Dendritic cell treated with granulocyte-macrophage colony-stimulating factor and Interleukin-4, amounts not matched to agents 40 ng/mL and 50 ng/mL, for 4 days (primary cell): ENCODE measurements at regions not wholly inside any gene's neighbourhood (a gene's known extent, or its start where the extent isn't known, plus 50 kb on each side); places are given as distances from the start of the nearest gene placed in this dataset.

Experiments
- H3K27ac Mint-ChIP-seq: one replicate; pipeline ENCODE4 v1.8.0; 2022; ENCODE audit warnings: mild to moderate bottlenecking, mixed read lengths
- H3K27me3 Mint-ChIP-seq: one replicate; pipeline ENCODE4 v1.8.0; 2022; ENCODE audit warnings: mild to moderate bottlenecking, mixed read lengths
- H3K36me3 Mint-ChIP-seq: one replicate; pipeline ENCODE4 v1.8.0; 2022; ENCODE audit warnings: low read depth, mixed read lengths
- H3K4me1 Mint-ChIP-seq: one replicate; pipeline ENCODE4 v1.8.0; 2022; ENCODE audit warnings: low read depth, mixed read lengths
- H3K4me3 Mint-ChIP-seq: one replicate; pipeline ENCODE4 v1.8.0; 2022; ENCODE audit warnings: mild to moderate bottlenecking, moderate library complexity, mixed read lengths
- H3K9me3 Mint-ChIP-seq: one replicate; pipeline ENCODE4 v1.8.0; 2022; ENCODE audit warnings: mixed read lengths
- intact Hi-C: fragments of 100-400 bp; cut with micrococcal nuclease; formaldehyde crosslinking; loops from one replicate; pipeline ENCODE4 v1.15.0; 2022

DNA sequence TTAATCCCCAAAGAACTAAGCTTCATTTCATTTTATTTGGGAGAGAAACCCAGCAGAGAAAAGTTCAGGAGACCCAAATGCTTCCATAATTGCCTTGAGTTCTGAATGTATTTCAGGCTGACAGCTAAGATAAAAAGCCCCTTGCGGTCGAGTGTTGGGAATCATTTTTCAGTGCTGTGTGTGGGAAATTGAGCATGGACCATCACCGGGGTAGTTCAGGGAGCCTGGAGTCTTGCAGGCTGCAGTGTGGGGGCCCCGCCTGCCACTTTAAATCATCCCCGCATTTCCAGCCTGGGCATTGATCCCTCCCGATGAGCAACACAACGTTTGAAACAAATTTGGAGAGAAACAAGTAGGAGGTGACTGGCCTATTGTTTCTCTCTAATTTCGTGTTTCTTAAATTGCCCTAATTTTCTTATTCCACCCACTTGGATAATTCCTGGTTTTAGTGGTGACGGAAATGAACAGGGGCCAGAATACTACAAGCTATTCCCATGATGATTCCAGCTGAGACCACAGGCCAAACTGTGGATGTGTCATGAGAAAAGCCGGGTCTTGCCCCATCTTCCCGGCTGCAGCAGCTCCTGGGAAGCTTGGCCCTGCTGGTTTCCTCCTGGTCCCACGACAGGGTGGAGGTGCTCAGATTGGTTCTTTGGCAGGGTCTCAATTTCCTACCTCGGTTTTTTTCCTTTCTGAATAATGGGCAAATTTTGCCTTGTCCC, 75.1 kb downstream of the FOXL1 start:
- H3K27me3 Mint-ChIP-seq, result peaks cover 2% of the 10 kb centered on the region
- no peaks in the 10 kb centered on the region for H3K4me1 Mint-ChIP-seq
- no peaks in the 10 kb centered on the region for H3K9me3 Mint-ChIP-seq
- intact Hi-C loops, result no loop called here
- H3K27ac Mint-ChIP-seq, result no peak overlapping the region
- no peaks in the 10 kb centered on the region for H3K36me3 Mint-ChIP-seq
- no peak overlapping the region for H3K4me3 Mint-ChIP-seq

DNA sequence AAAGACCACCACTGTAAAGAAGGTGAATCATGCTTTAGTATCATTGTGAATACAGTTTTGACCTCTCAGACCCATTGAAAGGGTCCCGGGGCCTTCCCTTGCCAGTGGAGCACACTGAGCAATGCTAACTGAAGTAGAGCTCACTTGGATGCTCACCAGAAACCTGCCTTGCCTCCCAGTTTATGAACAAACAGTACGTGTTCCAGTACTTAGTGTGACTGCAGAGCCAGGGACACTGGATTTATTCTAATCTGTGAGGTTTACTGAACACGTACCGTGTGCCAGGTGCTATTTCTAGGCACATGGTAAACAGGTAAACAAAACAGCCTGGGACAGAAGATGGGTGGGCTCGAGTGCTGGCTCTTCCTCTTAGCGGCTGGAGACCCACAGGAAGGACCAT, 79.6 kb downstream of the FOXL1 start:
- Mint-ChIP-seq H3K4me3 (no peak overlapping the region), H3K27me3 (peaks cover 3% of the 10 kb centered on the region), H3K9me3 (no peaks in the 10 kb centered on the region)

DNA sequence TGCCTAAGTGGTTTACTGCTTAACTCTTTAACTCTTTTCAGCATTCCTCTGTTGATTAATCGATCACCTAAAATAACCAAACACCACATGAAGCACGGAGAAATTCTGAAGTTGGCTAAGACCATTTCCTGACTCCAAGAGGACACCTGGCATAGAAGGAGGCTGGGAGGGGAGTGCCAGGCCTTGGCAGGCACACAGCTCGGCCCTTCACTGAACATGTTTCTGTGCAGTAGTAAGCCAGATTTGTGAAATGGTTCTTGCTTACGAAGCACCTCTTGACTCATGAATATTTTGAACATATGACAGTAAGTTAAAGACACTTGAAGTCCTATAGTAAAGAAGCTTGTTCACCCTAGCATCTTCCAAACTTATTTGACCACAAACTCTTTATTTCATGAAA, 82.3 kb downstream of the FOXL1 start:
- peaks cover 3% of the 10 kb centered on the region for H3K27me3 Mint-ChIP-seq

More for the DNA sequence above, 79.6 kb downstream of the FOXL1 start:
- no peak overlapping the region for H3K27ac Mint-ChIP-seq
- intact Hi-C loops, result no loop called here
- H3K4me1 Mint-ChIP-seq, result no peaks in the 10 kb centered on the region
- H3K36me3 Mint-ChIP-seq, result no peaks in the 10 kb centered on the region

DNA sequence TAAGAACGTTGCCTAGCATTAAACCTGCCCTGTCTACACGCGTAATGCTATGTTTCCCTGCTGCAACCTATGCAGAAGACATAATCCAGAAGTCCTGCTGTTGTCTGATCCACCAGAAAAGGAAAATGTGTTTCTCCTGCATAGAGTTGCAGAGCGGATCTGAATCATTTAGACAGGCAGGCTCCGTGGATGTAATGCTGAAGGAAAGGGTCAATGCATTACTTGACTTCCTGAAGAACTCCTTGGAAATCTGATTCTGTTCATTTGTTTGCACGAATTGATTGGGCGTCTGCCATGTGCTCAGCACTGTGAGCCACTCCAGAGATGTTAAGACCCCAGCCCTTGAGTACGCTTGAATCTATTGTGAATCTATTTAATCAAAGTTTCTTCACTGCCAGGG, 83.4 kb downstream of the FOXL1 start:
- Mint-ChIP-seq H3K27ac (no peak overlapping the region), H3K4me1 (peaks cover 8% of the 10 kb centered on the region), H3K36me3 (no peaks in the 10 kb centered on the region), H3K9me3 (no peaks in the 10 kb centered on the region), H3K27me3 (peaks cover 5% of the 10 kb centered on the region), H3K4me3 (no peak overlapping the region)
- intact Hi-C loops, result no loop called here

More for the DNA sequence above, 82.3 kb downstream of the FOXL1 start:
- Mint-ChIP-seq H3K36me3 (no peaks in the 10 kb centered on the region), H3K27ac (no peak overlapping the region), H3K4me1 (peaks cover 8% of the 10 kb centered on the region), H3K4me3 (no peak overlapping the region), H3K9me3 (no peaks in the 10 kb centered on the region)
- intact Hi-C loops, result no loop called here

DNA sequence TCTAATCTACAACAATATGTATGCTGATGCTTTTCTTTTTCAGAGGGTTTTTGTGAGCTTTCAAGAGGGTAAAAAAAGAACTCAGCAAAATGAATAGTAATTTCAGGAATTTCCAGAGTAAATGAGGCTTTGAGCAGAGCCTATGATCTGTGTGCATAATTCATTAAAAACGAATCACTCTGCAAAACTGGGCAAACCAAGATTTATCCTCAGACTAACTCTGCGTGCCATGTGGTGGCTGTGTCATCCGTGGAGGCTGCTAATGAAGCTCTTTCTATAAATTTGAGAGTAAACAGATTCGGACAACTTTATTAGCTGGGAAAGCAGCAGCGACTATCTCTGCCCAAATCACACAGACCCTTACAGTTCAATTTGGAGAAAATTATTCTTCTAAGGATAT, 83.8 kb downstream of the FOXL1 start:
- H3K9me3 Mint-ChIP-seq, result no peaks in the 10 kb centered on the region
- intact Hi-C loops, result no loop called here
- no peak overlapping the region for H3K27ac Mint-ChIP-seq
- H3K4me3 Mint-ChIP-seq, result no peak overlapping the region
- peaks cover 5% of the 10 kb centered on the region for H3K27me3 Mint-ChIP-seq
- H3K36me3 Mint-ChIP-seq, result no peaks in the 10 kb centered on the region
- H3K4me1 Mint-ChIP-seq, result peaks cover 8% of the 10 kb centered on the region

DNA sequence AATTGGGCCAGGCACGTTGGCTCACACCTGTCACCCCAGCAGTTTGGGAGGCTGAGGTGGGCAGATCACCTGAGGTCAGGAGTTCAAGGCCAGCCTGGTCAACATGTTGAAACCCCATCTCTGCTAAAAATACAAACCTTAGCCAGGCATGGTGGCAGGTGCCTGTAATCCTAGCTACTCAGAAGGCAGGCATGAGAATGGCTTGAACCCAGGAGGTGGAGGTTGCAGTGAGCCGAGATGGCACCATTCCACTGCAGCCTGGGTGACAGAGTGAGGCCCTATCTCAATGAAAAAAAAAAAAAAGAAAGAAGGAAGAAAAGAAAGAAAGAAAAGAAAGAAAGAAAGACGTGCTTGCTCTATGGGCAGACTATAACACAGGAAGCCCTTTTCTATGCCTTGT, 84.4 kb downstream of the FOXL1 start:
- Mint-ChIP-seq H3K9me3 (no peaks in the 10 kb centered on the region), H3K4me1 (peaks cover 8% of the 10 kb centered on the region), H3K4me3 (no peak overlapping the region), H3K27me3 (peaks cover 7% of the 10 kb centered on the region), H3K36me3 (no peaks in the 10 kb centered on the region), H3K27ac (no peak overlapping the region)
- intact Hi-C loops, result no loop called here

DNA sequence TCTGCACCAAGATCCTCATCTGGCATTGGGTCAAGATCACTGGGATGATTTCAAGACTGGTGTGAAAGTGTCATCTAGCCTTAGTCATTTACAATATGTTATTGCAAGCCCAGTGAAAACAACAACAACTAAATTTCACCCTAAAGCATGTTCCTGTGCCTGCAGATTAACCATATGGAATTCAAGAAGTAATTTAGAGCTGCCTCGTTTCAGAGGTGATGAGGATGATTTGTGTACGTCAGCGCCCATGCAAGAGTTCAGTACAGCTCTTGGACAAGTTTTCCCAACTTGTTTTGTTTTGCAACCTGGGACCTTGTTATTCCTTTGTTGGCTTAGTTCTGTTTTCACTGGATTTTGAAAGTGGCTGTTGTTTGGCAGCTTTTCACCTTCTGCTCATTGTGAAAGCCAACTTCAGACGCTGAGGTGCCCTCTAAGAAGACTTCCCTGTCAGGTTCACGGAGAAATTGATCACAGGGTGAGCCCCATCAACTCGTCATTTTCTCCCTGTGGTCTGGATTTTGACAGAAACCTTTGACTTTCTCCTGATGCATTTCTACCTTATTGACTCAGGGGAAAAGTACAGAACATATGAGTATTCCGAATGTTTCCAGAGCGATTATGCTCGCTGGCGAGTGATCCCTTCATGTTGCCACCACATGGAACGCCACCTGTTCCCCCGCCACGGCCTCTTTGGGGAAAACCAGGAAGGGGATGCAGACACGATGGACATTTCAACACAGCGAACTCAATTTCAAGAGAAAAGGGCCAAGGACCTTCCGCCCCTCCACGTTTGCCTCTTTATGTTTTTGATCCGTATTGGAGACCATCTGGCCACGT, 85.6 kb downstream of the FOXL1 start:
- H3K4me1 Mint-ChIP-seq, result peaks cover 8% of the 10 kb centered on the region
- no peaks in the 10 kb centered on the region for H3K9me3 Mint-ChIP-seq
- no peak overlapping the region for H3K27ac Mint-ChIP-seq
- peaks cover 6% of the 10 kb centered on the region for H3K27me3 Mint-ChIP-seq
- intact Hi-C loops, result no loop called here
- H3K4me3 Mint-ChIP-seq, result no peak overlapping the region
- H3K36me3 Mint-ChIP-seq, result no peaks in the 10 kb centered on the region

DNA sequence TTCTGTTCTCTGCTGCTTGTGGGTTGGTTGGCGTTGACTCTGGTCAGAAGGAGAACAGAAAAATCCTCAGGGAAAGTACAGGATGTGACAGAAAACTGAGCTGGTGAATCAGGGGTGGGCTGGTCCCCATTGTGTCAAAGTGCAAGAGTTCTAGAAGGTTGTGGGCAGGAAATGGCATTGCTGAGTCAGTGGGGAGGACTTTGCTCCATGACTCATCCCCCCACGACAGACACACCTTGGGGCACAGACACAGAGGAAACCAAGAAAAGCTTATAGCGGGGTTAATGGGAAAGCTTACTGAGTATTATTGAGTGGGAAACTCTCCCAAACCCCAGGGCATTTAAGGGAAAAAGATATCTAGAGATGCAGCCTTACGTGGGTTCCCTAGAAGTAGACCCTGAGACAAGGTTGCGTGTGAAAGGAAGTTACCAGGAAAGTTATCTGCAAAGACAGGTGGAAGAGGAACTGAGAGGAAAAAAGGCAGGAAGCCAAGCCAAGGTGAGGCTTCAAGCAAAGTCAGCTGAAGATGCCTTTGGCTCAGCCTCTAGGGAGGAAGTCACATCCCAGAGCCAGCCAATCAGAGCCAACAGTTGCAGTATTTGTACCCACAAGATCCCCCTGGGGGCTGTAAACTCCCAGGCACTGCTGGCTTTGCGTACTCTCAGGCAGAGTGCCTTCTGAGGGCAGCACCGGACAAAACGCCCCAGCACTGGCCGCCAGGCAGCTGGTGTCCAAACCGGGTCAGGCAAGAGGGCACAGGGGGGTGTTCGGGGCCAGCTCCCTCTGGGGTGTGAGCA, 86.4 kb downstream of the FOXL1 start:
- no peak overlapping the region for H3K27ac Mint-ChIP-seq
- intact Hi-C loops, result no loop called here
- H3K4me3 Mint-ChIP-seq, result no peak overlapping the region
- peaks cover 7% of the 10 kb centered on the region for H3K27me3 Mint-ChIP-seq
- peaks cover 8% of the 10 kb centered on the region for H3K4me1 Mint-ChIP-seq
- H3K9me3 Mint-ChIP-seq, result no peaks in the 10 kb centered on the region
- no peaks in the 10 kb centered on the region for H3K36me3 Mint-ChIP-seq

DNA sequence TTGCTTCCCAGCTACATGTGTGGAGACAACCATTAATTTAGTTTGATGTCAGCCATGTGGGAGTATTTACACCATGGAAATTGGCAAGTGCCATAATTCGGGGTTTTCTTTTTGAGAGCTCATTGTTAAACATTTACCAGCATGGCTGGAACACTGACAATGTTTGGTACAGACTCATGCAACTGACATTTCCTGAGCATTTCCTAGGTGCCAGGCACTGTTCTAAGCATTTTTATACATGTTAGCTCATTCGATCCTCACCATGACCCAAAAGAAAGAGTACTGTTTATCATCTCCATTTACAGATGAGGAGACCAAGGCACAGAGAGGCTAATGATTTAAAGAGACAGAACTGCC, 86.9 kb downstream of the FOXL1 start:
- intact Hi-C loops, result no loop called here
- Mint-ChIP-seq H3K36me3 (no peaks in the 10 kb centered on the region), H3K4me3 (no peak overlapping the region)

DNA sequence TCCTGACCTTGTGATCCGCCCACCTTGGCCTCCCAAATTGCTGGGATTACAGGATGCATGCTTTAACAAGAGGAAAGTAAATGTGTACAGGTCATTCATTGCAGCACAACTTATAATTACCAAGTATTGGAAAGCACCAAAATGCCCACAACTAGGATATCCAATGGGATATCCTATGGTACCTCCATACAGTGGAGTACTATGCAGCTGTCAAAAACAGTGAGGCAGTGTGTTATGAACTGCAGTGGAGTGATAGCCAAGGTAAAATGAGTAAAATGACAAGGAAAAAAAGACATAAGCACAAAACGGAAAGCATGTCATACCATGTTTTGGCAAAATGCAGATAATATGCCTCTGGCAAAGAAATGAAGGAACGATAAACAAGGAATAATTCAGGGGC, 87.6 kb downstream of the FOXL1 start:
- Mint-ChIP-seq H3K27ac (no peak overlapping the region), H3K4me3 (no peak overlapping the region), H3K27me3 (peaks cover 7% of the 10 kb centered on the region), H3K9me3 (no peaks in the 10 kb centered on the region), H3K36me3 (no peaks in the 10 kb centered on the region), H3K4me1 (peaks cover 8% of the 10 kb centered on the region)
- intact Hi-C loops, result no loop called here

More for the DNA sequence above, 86.9 kb downstream of the FOXL1 start:
- Mint-ChIP-seq H3K27ac (no peak overlapping the region), H3K27me3 (peaks cover 7% of the 10 kb centered on the region), H3K9me3 (no peaks in the 10 kb centered on the region), H3K4me1 (peaks cover 8% of the 10 kb centered on the region)

DNA sequence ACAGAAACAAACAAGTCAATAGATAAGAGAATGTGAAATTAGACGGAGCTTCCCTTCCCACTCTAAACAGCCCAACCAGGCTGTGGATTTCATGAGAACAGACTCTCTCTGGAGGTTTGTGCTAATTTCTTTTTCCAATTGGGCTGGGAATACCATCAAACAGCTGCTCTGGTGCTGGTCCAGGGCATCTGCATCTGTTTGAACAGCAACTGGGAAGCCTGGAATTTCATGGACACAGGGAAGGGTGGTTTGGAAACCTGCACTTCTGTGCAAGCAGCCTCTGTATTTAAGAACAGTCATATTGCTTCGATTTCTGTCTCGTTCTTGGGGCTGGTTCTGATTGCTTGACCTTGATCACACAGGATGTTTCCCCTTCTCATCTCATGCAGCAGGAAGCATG, 88.7 kb downstream of the FOXL1 start:
- Mint-ChIP-seq H3K27ac (no peak overlapping the region), H3K9me3 (no peaks in the 10 kb centered on the region), H3K27me3 (peaks cover 7% of the 10 kb centered on the region), H3K4me1 (peaks cover 8% of the 10 kb centered on the region), H3K4me3 (no peak overlapping the region), H3K36me3 (no peaks in the 10 kb centered on the region)
- intact Hi-C loops, result no loop called here

DNA sequence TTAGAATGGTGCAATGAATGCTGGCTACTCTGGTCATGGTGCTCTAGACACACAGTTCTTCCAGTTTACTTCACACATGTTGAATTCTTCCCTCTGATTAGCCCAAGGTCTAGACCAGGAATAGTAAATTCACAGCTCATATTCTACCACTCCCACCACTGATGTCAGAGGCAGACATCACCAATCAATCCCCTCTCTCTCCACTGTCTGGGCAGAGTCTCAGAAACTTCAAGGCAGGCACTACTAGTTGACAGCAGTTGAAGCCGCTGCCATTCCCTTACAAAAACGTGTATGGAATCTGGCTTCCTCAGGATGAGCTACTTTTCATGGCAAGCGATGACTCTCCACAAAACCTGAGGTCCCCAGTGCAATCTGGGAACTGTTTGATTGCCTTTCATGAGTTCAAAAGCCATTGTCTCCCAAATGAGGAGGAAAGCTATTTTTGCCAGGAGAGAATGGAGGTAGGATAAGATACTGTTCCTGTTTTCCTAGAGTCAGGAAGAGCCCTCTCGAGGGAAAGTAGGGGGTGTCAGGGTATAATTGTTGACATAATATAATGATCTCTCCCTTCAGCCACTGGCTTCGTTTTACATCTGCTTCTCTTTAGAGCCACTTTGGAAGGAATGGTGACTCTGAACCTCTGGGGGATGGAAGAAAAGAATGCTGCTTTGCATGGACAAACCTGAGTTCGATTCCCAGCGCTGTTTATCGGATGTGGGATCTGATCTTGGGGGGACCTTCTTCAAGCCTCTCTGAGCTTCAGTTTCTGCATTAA, 90.0 kb downstream of the FOXL1 start:
- Mint-ChIP-seq H3K36me3 (no peaks in the 10 kb centered on the region), H3K4me1 (peaks cover 8% of the 10 kb centered on the region), H3K27me3 (peaks cover 7% of the 10 kb centered on the region), H3K4me3 (no peak overlapping the region), H3K27ac (no peak overlapping the region), H3K9me3 (no peaks in the 10 kb centered on the region)
- intact Hi-C loops, result no loop called here

DNA sequence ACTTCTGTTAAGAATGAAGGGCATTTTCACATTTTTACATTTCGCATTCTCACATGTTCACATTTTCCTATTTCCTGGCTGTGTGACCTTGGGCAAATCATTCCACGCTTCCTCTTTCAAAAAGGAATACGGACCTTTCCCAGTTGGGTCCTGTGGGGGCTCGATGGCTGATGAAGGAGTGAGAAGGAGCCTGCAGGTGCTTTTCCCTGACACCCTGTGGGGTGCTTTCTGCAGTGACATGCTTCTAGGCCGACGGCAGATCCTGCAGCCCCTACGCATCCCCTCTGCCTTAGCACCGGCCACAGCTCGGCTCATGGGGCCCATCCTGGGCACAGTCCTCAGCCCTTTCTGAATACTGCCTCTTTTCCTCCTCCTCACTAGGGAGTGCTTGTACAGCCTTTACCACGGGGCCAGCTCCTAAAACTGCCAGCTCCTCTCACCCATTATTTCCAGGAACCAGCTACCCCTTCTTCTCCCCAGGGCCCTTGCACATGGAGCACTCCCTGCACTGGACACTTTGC, 91.0 kb downstream of the FOXL1 start:
- H3K9me3 Mint-ChIP-seq, result no peaks in the 10 kb centered on the region
- peaks cover 6% of the 10 kb centered on the region for H3K4me1 Mint-ChIP-seq
- intact Hi-C loops, result no loop called here
- no peaks in the 10 kb centered on the region for H3K36me3 Mint-ChIP-seq
- no peak overlapping the region for H3K4me3 Mint-ChIP-seq
- peaks cover 7% of the 10 kb centered on the region for H3K27me3 Mint-ChIP-seq
- no peak overlapping the region for H3K27ac Mint-ChIP-seq
